ENCODE measurements at regions not wholly inside any gene's neighbourhood (a gene's known extent, or its start where the extent isn't known, plus 50 kb on each side); places are given as distances from the start of the nearest gene placed in this dataset.
"Not testable (repeated sequence)": the region's sequence is repeated elsewhere in the genome, so short reads cannot be mapped to it uniquely, and the experiment has no call there.

DNA sequence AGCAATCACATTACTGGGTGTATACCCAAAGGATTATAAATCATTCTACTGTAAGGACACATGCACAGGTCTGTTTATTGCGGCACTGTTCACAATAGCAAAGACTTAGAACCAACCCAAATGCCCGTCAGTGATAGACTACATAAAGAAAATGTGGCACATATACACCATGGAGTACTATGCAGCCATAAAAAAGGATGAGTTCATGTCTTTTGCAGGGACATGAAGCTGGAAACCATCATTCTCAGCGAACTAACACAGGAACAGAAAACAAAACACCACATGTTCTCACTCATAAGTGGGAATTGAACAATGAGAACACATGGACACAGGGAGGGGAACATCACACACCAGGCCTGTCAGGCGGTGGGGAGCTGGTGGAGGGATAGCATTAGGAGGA lies 313.9 kb upstream of the NCKAP5 start:
- TF ChIP-seq, protein P1, sequence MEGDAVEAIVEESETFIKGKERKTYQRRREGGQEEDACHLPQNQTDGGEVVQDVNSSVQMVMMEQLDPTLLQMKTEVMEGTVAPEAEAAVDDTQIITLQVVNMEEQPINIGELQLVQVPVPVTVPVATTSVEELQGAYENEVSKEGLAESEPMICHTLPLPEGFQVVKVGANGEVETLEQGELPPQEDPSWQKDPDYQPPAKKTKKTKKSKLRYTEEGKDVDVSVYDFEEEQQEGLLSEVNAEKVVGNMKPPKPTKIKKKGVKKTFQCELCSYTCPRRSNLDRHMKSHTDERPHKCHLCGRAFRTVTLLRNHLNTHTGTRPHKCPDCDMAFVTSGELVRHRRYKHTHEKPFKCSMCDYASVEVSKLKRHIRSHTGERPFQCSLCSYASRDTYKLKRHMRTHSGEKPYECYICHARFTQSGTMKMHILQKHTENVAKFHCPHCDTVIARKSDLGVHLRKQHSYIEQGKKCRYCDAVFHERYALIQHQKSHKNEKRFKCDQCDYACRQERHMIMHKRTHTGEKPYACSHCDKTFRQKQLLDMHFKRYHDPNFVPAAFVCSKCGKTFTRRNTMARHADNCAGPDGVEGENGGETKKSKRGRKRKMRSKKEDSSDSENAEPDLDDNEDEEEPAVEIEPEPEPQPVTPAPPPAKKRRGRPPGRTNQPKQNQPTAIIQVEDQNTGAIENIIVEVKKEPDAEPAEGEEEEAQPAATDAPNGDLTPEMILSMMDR (IDR thresholded peaks at IDR 0.05; ENCODE audit: low read length) = not testable (repeated sequence)
- TF ChIP-seq EZH2 (IDR thresholded peaks at IDR 0.05; ENCODE audit: borderline replicate concordance, low read length) = not testable (repeated sequence)
